Mammary epithelial cell (primary cell): ENCODE measurements at regions not wholly inside any gene's neighbourhood (a gene's known extent, or its start where the extent isn't known, plus 50 kb on each side); places are given as distances from the start of the nearest gene placed in this dataset.

Source experiments
- EZH2 ChIP-seq: IDR thresholded peaks from 2 replicates; pipeline ENCODE4 v1.6.1; 2012; ENCODE audit warnings: low read length, inconsistent platforms, borderline replicate concordance
- TF ChIP-seq, protein P1 (sequence below), 2 donors: IDR thresholded peaks in 1 of 2; conservative IDR thresholded peaks in 1 of 2; 2 replicates each; pipeline ENCODE4 v1.5.1; 2011 to 2012; ENCODE audit warnings: inconsistent platforms in 2 of 2, low read length in 2 of 2, mild to moderate bottlenecking in 2 of 2, control low read depth in 1 of 2, low read depth in 1 of 2; ENCODE audit not compliant: insufficient read depth in 1 of 2; ENCODE audit errors: extremely low read depth in 1 of 2

GRCh38 chr4:104117776-104118175 lies 376.9 kb downstream of the CXXC4 start:
- TF ChIP-seq, protein P1, sequence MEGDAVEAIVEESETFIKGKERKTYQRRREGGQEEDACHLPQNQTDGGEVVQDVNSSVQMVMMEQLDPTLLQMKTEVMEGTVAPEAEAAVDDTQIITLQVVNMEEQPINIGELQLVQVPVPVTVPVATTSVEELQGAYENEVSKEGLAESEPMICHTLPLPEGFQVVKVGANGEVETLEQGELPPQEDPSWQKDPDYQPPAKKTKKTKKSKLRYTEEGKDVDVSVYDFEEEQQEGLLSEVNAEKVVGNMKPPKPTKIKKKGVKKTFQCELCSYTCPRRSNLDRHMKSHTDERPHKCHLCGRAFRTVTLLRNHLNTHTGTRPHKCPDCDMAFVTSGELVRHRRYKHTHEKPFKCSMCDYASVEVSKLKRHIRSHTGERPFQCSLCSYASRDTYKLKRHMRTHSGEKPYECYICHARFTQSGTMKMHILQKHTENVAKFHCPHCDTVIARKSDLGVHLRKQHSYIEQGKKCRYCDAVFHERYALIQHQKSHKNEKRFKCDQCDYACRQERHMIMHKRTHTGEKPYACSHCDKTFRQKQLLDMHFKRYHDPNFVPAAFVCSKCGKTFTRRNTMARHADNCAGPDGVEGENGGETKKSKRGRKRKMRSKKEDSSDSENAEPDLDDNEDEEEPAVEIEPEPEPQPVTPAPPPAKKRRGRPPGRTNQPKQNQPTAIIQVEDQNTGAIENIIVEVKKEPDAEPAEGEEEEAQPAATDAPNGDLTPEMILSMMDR (conservative IDR thresholded peaks at IDR 0.05 in 1 of 2, IDR thresholded peaks at IDR 0.05 in 1 of 2; ENCODE audit: extremely low read depth in 1 of 2, insufficient read depth in 1 of 2, low read depth in 1 of 2, low read length in 2 of 2) = no peak
- TF ChIP-seq EZH2 = no peak
